GM19324 (cell line): ENCODE measurements at regions not wholly inside any gene's neighbourhood (a gene's known extent, or its start where the extent isn't known, plus 50 kb on each side); places are given as distances from the start of the nearest gene placed in this dataset.

Experiments
- ATAC-seq: cut with Tn5 transposase; IDR thresholded peaks from one replicate; pipeline ENCODE4 v1.9.1; 2021; ENCODE audit warnings: mild to moderate bottlenecking, moderate library complexity; ENCODE audit not compliant: unreplicated experiment, low FRiP score

GRCh38 chr22:48278620-48279460, 1516.4 kb downstream of the TBC1D22A start:
- no peak for ATAC-seq

- no peak for ATAC-seq
Observed at GRCh38 chr22:48277868-48278581, 1515.6 kb downstream of the TBC1D22A start.

- no peak for ATAC-seq
Observed at GRCh38 chr22:48276994-48277867, 1514.8 kb downstream of the TBC1D22A start.

GRCh38 chr22:48275412-48275811, 1513.0 kb downstream of the TBC1D22A start:
- ATAC-seq, result no peak

GRCh38 chr22:48270731-48271130, 1508.3 kb downstream of the TBC1D22A start:
- ATAC-seq, result no peak

- ATAC-seq, result no peak
Observed at GRCh38 chr22:48268771-48269552, 1506.5 kb downstream of the TBC1D22A start.

GRCh38 chr22:48268293-48268692, 1505.8 kb downstream of the TBC1D22A start:
- ATAC-seq, result no peak

GRCh38 chr22:48267681-48268080, 1505.2 kb downstream of the TBC1D22A start:
- no peak for ATAC-seq

- no peak for ATAC-seq
Observed at GRCh38 chr22:48265000-48265625, 1502.7 kb downstream of the TBC1D22A start.

- no peak for ATAC-seq
Observed at GRCh38 chr22:48264586-48264985, 1502.1 kb downstream of the TBC1D22A start.

- ATAC-seq, result no peak
Observed at GRCh38 chr22:48263791-48264351, 1501.4 kb downstream of the TBC1D22A start.

- ATAC-seq, result no peak
Observed at GRCh38 chr22:48263431-48263765, 1500.9 kb downstream of the TBC1D22A start.

- ATAC-seq, result no peak
Observed at GRCh38 chr22:48262596-48263430, 1500.4 kb downstream of the TBC1D22A start.

GRCh38 chr22:48261706-48262105, 1499.3 kb downstream of the TBC1D22A start:
- ATAC-seq, result no peak

- ATAC-seq, result no peak
Observed at GRCh38 chr22:48261048-48261621, 1498.7 kb downstream of the TBC1D22A start.

- ATAC-seq, result no peak
Observed at GRCh38 chr22:48259991-48260670, 1497.7 kb downstream of the TBC1D22A start.

- ATAC-seq, result no peak
Observed at GRCh38 chr22:48258811-48259210, 1496.4 kb downstream of the TBC1D22A start.
